GM21367 (cell line): ENCODE measurements at regions not wholly inside any gene's neighbourhood (a gene's known extent, or its start where the extent isn't known, plus 50 kb on each side); places are given as distances from the start of the nearest gene placed in this dataset.
"Not testable (repeated sequence)": the region's sequence is repeated elsewhere in the genome, so short reads cannot be mapped to it uniquely, and the experiment has no call there.

Source experiments
- ATAC-seq: cut with Tn5 transposase; IDR thresholded peaks from one replicate; pipeline ENCODE4 v1.9.1; 2021; ENCODE audit not compliant: unreplicated experiment

DNA sequence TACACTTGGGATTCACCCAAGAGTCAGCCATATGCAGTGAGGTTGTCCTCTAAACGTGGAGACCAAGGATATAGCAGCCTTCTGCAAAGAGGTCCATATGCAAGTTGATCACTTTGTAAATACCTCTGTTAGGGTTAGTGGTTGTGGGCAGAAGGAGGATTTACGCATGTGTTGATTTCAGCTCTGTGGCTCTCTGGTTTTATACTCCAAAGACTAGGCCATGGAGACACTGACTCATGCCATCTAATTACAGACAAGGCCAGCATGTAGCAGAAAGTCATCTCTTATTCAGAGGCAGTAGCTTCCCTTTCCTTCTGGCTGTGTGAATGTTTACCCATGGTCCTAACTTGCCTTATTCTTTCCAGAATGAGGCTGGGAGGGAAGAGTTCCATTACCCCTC lies 140.9 kb upstream of the GOLGA6L4 start:
- not testable (repeated sequence) for ATAC-seq

GRCh38 chr15:84097053-84097452 lies 138.5 kb upstream of the GOLGA6L4 start:
- not testable (repeated sequence) for ATAC-seq

- ATAC-seq = no peak
These were observed 137.0 kb upstream of the GOLGA6L4 start for GRCh38 chr15:84098604-84099003.

DNA sequence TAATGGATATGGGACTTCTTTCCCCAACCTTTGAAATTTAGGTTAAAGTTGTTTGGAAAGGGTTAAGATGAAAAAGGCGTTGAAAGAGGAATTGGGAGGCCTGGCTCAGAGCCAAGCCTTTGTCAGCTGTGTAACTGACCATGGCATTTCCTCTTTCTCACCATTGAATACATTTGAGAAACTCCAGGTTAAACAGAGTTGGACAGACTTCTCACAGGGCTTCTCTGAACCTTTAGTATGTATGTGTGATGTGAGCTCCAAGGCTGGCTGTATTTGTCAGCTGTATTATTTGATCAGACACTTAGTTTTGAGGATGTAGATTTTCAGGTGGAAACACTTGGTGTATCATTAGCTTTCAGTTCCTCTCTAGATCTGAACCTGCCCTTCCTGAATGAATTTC lies 136.4 kb upstream of the GOLGA6L4 start:
- ATAC-seq = no peak

DNA sequence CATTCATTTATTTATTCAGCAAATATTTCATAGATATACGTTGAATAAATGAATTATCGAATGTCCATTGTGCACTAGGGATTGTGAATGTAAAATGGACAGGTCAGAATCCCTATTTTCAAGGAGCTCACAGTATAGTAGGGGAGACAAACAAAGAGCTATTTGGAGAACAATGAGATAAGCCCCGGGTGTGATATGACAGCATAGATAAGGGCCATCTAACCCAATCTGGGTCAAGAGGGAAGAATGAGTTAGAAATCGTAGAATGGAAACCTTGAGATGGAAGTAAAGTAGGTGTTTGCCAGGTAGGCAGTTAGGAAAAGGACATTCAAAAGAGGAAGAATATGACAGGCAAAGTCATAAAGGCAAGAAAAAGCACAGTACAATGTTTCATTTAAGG lies 132.2 kb upstream of the GOLGA6L4 start:
- ATAC-seq = no peak

GRCh38 chr15:84104853-84105252 lies 130.7 kb upstream of the GOLGA6L4 start:
- ATAC-seq = no peak

DNA sequence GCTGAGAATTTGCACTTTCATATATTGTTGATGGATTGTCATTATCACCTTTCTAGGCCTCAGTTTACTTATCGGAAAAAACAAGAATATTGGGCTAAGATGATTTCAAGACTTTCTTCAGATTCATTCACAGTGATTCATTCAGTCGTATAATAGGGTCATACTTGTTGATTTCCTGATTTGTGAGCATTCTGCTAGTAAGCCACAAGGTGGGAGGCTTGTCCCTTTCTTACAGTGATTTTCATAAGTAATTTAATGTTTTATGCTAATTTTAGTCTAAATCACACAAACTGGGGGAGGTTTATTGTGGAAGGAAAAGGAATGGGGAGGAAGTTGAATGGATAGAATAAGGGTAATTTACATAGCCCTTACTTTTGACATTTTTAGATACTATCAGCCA lies 126.8 kb upstream of the GOLGA6L4 start:
- no peak for ATAC-seq

- ATAC-seq = no peak
These were observed 124.0 kb upstream of the GOLGA6L4 start for GRCh38 chr15:84111575-84111974.

DNA sequence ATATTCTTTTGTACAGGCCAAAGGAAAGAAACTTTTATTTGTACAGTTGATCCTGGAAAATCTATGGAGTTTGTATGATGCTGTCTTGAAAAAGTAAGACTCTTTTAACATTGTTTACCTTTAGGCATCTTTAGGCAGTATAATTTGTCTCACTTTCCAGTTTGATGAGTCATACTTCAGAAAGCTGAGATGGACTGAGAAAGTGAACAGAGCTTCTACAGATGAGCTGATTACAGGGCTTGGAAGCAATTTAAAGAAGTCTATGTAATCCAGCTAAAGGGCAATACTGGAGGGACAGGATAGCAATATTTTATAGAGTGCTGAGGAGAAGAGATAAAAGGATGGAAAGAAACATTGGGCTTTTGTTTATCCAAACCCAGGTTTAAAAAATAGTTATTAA lies 123.5 kb upstream of the GOLGA6L4 start:
- ATAC-seq = no peak

GRCh38 chr15:84113919-84114318 lies 121.7 kb upstream of the GOLGA6L4 start:
- no peak for ATAC-seq

DNA sequence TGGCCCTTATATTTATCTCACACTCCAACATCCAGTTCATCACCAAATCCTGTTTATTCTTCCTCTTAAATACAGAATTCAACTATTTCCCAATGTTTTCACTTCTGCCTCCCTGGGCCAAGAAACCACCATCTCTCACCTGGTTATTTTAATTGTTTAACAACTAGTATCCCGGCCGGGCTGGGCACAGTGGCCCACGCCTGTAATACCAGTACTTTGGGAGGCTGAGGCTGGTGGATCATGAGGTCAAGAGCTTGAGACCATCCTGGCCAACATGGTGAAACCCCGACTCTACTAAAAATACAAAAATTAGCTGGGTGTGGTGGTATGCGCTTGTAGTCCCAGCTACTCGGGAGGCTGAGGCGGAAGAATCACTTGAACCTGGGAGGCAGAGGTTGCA lies 120.9 kb upstream of the GOLGA6L4 start:
- not testable (repeated sequence) for ATAC-seq

DNA sequence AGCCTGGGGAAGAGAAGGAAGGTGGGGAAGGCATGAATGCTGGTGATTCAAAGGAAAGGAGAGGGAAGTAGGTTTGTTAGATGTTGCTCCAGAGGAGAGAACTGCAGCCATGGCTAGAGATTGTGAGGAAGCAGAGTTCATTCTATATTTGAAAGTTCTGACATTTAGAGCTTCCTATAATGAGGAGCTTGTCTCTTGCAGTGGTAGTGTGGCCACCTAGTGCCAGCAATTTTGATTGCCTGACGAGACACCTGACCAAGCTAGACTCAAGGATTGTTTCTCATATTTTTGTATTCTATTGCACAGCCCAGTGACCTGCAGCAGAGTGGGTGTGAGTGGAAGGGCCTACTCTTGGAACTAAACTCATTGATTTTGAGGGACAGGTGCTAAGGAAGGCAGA lies 116.2 kb upstream of the GOLGA6L4 start:
- not testable (repeated sequence) for ATAC-seq

DNA sequence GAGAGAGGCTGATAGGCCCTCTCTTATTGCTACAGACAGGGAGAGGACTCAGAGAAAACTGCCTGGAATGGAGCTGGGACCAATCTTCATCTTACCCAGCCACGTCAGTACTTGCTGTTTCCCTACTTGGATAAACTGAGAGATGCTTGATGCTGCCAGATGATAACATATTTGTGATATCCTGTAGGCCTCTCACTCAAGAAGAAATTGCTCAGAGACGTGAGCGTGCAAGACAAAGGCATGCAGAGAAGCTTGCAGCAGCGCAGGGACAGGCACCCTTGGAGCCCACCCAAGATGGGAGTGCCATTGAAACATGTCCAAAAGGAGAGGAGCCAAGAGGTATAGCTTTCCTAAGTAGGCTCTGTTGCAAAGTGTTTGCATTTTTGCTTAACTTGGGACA lies 114.7 kb upstream of the GOLGA6L4 start:
- ATAC-seq = not testable (repeated sequence)

GRCh38 chr15:84128706-84129105 lies 106.9 kb upstream of the GOLGA6L4 start:
- not testable (repeated sequence) for ATAC-seq

- ATAC-seq = not testable (repeated sequence)
These were observed 105.3 kb upstream of the GOLGA6L4 start for GRCh38 chr15:84130098-84130831.

DNA sequence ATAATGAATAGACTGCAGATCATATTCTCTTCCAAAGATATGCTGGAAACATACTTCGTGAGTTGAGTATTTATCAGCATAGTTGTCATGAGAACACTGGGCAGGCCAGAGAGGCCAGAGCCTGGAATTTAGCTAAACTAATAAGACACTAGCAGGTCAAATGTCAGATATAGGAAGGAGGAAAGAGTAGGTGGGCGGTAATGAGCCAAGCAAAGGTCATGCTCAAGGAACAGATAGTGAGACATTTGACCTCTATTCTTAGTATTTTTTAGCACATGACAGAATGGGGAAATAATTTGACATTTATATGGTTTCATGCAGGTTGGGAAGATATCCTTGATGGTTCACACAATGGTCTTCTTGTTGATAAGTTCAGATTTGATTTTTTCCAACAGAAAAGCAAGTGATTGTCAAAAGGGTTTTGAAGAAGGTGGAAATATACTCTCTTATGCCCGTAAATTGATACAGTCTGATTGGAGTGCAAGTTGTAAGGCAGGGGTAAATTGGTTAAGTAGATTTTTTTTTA lies 99.6 kb upstream of the GOLGA6L4 start:
- not testable (repeated sequence) for ATAC-seq

- peak; percentile 98 for ATAC-seq
These were observed 92.7 kb upstream of the GOLGA6L4 start for GRCh38 chr15:84142888-84143337.

DNA sequence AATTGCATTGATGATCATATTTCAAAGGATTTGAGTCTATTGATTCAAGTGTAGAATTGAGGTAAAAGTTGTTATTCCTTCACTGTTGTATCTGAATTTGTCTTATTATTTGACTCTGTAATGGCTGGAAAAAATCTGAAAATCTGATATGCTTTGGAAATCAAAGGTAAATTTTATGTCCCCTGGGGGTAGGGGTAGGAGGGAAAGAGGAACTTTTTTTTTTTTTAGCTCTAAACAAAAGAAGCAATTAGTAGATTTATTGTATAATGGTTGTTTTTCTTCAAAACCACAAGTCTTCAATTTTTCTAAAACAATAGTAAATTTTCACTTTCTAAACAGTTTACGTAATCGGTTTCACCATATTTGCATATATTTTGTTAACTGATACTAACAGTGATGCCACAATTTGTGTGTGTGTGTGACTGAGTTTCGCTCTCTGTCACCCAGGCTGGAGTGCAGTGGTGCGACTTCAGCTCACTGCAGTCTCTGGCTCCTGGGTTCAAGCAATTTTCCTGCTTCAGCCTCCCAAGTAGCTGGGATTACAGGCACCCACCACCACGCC lies 91.7 kb upstream of the GOLGA6L4 start:
- no peak for ATAC-seq

GRCh38 chr15:84144946-84145345 lies 90.6 kb upstream of the GOLGA6L4 start:
- not testable (repeated sequence) for ATAC-seq

- ATAC-seq = not testable (repeated sequence)
These were observed 89.3 kb upstream of the GOLGA6L4 start for GRCh38 chr15:84146299-84146698.

GRCh38 chr15:84147307-84147706 lies 88.3 kb upstream of the GOLGA6L4 start:
- ATAC-seq = not testable (repeated sequence)

- ATAC-seq = no peak
These were observed 84.2 kb upstream of the GOLGA6L4 start for GRCh38 chr15:84151205-84151931.
